Transverse colon (tissue), 4 donors: ENCODE measurements at regions not wholly inside any gene's neighbourhood (a gene's known extent, or its start where the extent isn't known, plus 50 kb on each side); places are given as distances from the start of the nearest gene placed in this dataset.

ENCODE experiments used
- CTCF ChIP-seq, 5 experiments: fragments of 200-600 bp in 3 of 5; fragments of 450-650 bp in 2 of 5; sonication (generic) in 3 of 5; IDR thresholded peaks; 1 replicate in 2 of 5; 2 replicates in 3 of 5; pipeline ENCODE4 v1.5.1; 2016 to 2017; ENCODE audit warnings: antibody characterized with exemption in 5 of 5, inconsistent platforms in 3 of 5, mild to moderate bottlenecking in 2 of 5, moderate library complexity in 1 of 5
- POLR2AphosphoS5 ChIP-seq, 3 donors: sonication (generic); formaldehyde crosslinking; IDR thresholded peaks; one replicate each; pipeline ENCODE4 v1.6.1; 2016; ENCODE audit warnings: antibody characterized with exemption in 3 of 3

- TF ChIP-seq CTCF (IDR thresholded peaks at IDR 0.05) (no peak), POLR2AphosphoS5 (IDR thresholded peaks at IDR 0.05) (no peak)
These were observed 76.4 kb upstream of the GALNT17 start for GRCh38 chr7:71055504-71055903.
